Neuronal stem cell (in vitro differentiated cells): ENCODE measurements at regions not wholly inside any gene's neighbourhood (a gene's known extent, or its start where the extent isn't known, plus 50 kb on each side); places are given as distances from the start of the nearest gene placed in this dataset.

Experiments
- DNase-seq: peaks from one replicate; pipeline ENCODE4 v3.0.0-alpha.2; 2013; ENCODE audit warnings: low spot score
- H2AFZ ChIP-seq: one replicate; pipeline ENCODE4 v1.6.1; 2013; ENCODE audit warnings: mild to moderate bottlenecking, low read length, inconsistent platforms
- H2AK5ac ChIP-seq: 2 replicates; pipeline ENCODE4 v1.6.1; 2013; ENCODE audit warnings: low read depth, mild to moderate bottlenecking, inconsistent platforms, low read length, moderate library complexity, mixed read lengths
- H2BK120ac ChIP-seq: 2 replicates; pipeline ENCODE4 v1.6.1; 2013; ENCODE audit warnings: low read depth, mild to moderate bottlenecking, inconsistent platforms, low read length, moderate library complexity, mixed read lengths
- H2BK12ac ChIP-seq: one replicate; pipeline ENCODE4 v1.6.1; 2013; ENCODE audit warnings: low read length, inconsistent platforms
- H2BK15ac ChIP-seq: 2 replicates; pipeline ENCODE4 v1.6.1; 2013; ENCODE audit warnings: mild to moderate bottlenecking, low read length, inconsistent platforms, mixed read lengths
- H2BK5ac ChIP-seq: one replicate; pipeline ENCODE4 v1.6.1; 2013; ENCODE audit warnings: inconsistent platforms, mild to moderate bottlenecking, low read length, moderate library complexity
- H3K14ac ChIP-seq: one replicate; pipeline ENCODE4 v1.6.1; 2013; ENCODE audit warnings: low read length, inconsistent platforms
- H3K18ac ChIP-seq: 2 replicates; pipeline ENCODE4 v1.6.1; 2013; ENCODE audit warnings: low read length, inconsistent platforms
- H3K23ac ChIP-seq: 2 replicates; pipeline ENCODE4 v1.6.1; 2013; ENCODE audit warnings: low read depth, mild to moderate bottlenecking, mixed read lengths, low read length, inconsistent platforms; ENCODE audit not compliant: poor library complexity
- H3K27ac ChIP-seq: replicated peaks from 3 replicates; pipeline ENCODE4 v1.5.1; 2013; ENCODE audit warnings: low read length, inconsistent platforms
- H3K27me3 ChIP-seq, 3 experiments: 2 replicates each; pipeline ENCODE4 v1.6.1; 2013; ENCODE audit warnings: low read length in 3 of 3, mild to moderate bottlenecking in 2 of 3, inconsistent platforms in 1 of 3, low read depth in 1 of 3, mixed read lengths in 1 of 3, moderate library complexity in 1 of 3; ENCODE audit not compliant: control insufficient read depth in 3 of 3, insufficient read depth in 3 of 3
- H3K36me3 ChIP-seq, 2 donors: replicated peaks in 1 of 2; 2 replicates each; pipeline ENCODE4 v1.6.1; 2013; ENCODE audit warnings: low read length in 2 of 2; ENCODE audit not compliant: control insufficient read depth in 2 of 2, insufficient read depth in 2 of 2
- H3K4ac ChIP-seq: 2 replicates; pipeline ENCODE4 v1.6.1; 2013; ENCODE audit warnings: inconsistent platforms, mild to moderate bottlenecking, low read length, moderate library complexity
- H3K4me1 ChIP-seq, 2 donors: 1 replicate in 1 of 2; 2 replicates in 1 of 2; pipeline ENCODE4 v1.6.1; 2013; ENCODE audit warnings: low read length in 2 of 2, low read depth in 1 of 2; ENCODE audit not compliant: control insufficient read depth in 2 of 2, insufficient read depth in 1 of 2
- H3K4me2 ChIP-seq: one replicate; pipeline ENCODE4 v1.6.1; 2013; ENCODE audit warnings: mild to moderate bottlenecking, low read length, inconsistent platforms; ENCODE audit not compliant: insufficient read depth, poor library complexity, severe bottlenecking
- H3K4me3 ChIP-seq, 2 donors: 2 replicates each; pipeline ENCODE4 v1.5.1; 2013; ENCODE audit warnings: low read length in 2 of 2, mild to moderate bottlenecking in 2 of 2, inconsistent platforms in 1 of 2, moderate library complexity in 1 of 2
- H3K79me1 ChIP-seq: one replicate; pipeline ENCODE4 v1.6.1; 2013; ENCODE audit warnings: low read depth, mild to moderate bottlenecking, inconsistent platforms, low read length, moderate library complexity
- H3K9ac ChIP-seq: one replicate; pipeline ENCODE4 v1.6.1; 2013; ENCODE audit warnings: mild to moderate bottlenecking, low read depth, low read length, inconsistent platforms; ENCODE audit not compliant: poor library complexity
- H3K9me3 ChIP-seq, 2 donors: replicated peaks in 1 of 2; 2 replicates each; pipeline versions ENCODE3 to v1.6.1; 2013; ENCODE audit warnings: low read length in 2 of 2, mild to moderate bottlenecking in 2 of 2, inconsistent platforms in 1 of 2, low read depth in 1 of 2, mixed read lengths in 1 of 2, moderate library complexity in 1 of 2; ENCODE audit not compliant: control insufficient read depth in 2 of 2, insufficient read depth in 1 of 2
- H4K8ac ChIP-seq: one replicate; pipeline ENCODE4 v1.6.1; 2013; ENCODE audit warnings: low read depth, mild to moderate bottlenecking, inconsistent platforms, low read length, moderate library complexity
- H4K91ac ChIP-seq: one replicate; pipeline ENCODE4 v1.6.1; 2013; ENCODE audit warnings: low read length, low read depth, mild to moderate bottlenecking, inconsistent platforms; ENCODE audit not compliant: poor library complexity
- WGBS, 2 donors: extraction: QIAGEN DNeasy Blood & Tissue Kit; methylation state at CpG; one replicate each; pipeline ENCODE4 v1.1.7; 2013; ENCODE audit warnings: missing lambda C conversion rate in 2 of 2, mixed read lengths in 1 of 2; ENCODE audit not compliant: insufficient read length in 2 of 2, insufficient replicate concordance in 1 of 2; ENCODE audit errors: extremely low coverage in 2 of 2; 5-methylcytosine and 5-hydroxymethylcytosine counted together

DNA sequence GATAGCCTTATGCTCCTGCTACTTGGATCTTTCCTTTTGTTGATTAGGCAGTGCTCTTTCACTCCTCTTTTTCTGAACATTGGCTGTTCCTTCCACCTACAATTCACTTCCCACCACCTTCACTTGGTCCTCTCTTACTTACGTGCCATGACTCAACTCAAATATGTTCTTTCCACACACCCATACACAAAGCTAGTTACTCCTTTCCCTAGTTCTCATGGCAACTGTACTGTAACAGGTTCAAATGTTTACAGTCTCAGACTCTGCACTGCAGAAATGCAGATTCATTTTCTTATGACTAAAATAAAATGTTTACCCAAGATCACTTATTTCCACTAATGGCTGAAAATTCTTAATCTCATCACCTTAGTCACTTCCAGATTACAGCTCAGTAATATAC, 174.0 kb upstream of the TSHZ2 start:
- no CpG with 5 or more reads among the region's 1 CpG for WGBS, 2 donors
- Histone ChIP-seq H3K18ac (no peak overlapping the region), H2BK5ac (no peak overlapping the region), H3K4me3 (no peak overlapping the region), H3K36me3 (no peaks in the 10 kb centered on the region), H2AFZ (no peak overlapping the region), H3K27ac (no peak overlapping the region), H3K23ac (no peak overlapping the region), H2AK5ac (no peak overlapping the region), H3K4me1 (no peaks in the 10 kb centered on the region), H3K14ac (no peak overlapping the region), H2BK15ac (no peak overlapping the region), H4K8ac (no peak overlapping the region), H3K9me3 (no peaks in the 10 kb centered on the region), H2BK120ac (no peak overlapping the region), H3K4ac (no peak overlapping the region), H3K9ac (no peak overlapping the region), H3K27me3 (peaks cover 0 to 4% (median 0%) of the 10 kb centered on the region in 3 experiments), H2BK12ac (no peak overlapping the region), H3K4me2 (no peak overlapping the region), H4K91ac (no peak overlapping the region), H3K79me1 (no peaks in the 10 kb centered on the region)
- DNase-seq: no peak

DNA sequence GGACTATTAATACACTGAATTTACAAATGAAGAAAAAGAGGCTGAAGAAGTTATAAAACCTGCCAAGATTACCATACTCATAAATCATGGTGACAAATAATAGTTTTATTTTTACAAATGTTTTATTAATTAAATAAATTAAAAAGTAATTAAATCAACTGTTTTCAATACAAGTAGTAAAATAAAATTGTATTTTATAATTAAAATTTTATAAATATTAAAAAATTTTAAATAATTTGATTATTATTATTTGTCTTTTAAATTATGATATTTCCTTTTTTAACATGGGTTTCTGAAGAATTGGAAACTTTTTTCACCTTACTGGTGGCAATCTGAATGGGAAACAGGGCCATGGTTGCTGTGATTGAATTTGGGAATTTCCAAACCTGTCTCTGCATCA, 177.3 kb upstream of the TSHZ2 start:
- Histone ChIP-seq H3K9me3 (no peaks in the 10 kb centered on the region), H3K9ac (no peak overlapping the region)
- DNase-seq: no peak

DNA sequence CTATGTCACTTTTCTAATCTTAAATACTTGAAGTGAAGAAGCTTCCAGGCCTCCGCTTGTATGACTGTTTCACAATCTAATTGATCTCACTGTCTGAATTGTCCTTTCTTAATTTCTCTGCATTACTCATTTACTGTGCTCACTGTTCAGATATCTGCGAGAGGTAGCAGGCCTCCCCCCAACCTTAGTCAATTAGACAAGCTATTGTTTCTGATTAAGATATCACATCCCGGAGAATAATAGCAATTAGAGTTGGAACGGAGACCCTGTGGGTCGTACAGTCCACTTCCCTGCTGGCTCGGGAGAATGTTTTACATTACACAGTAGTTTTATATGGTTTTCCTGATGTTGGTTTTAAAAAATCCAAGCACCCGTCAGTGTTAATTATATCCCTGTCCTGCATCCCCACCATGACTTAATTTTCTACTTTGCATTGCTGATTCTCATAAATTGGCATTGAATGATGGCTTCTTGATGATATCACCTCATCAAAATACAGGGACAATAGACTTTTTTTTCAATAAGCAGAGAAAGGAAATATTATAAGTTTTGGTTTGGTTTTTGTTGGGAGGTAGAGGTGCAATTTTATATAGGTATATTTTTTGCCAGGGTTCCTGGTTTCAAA, 178.7 kb upstream of the TSHZ2 start:
- Histone ChIP-seq H3K4ac (no peak overlapping the region), H3K79me1 (no peaks in the 10 kb centered on the region), H3K4me1 (no peaks in the 10 kb centered on the region), H2BK12ac (no peak overlapping the region), H3K27ac (no peak overlapping the region), H3K4me2 (no peak overlapping the region), H2BK15ac (no peak overlapping the region), H2BK120ac (no peak overlapping the region), H3K9ac (no peak overlapping the region), H2AK5ac (no peak overlapping the region), H3K23ac (no peak overlapping the region), H2AFZ (no peak overlapping the region), H2BK5ac (no peak overlapping the region), H3K27me3 (peaks cover 0 to 4% (median 0%) of the 10 kb centered on the region in 3 experiments), H4K91ac (no peak overlapping the region), H3K36me3 (no peaks in the 10 kb centered on the region), H3K14ac (no peak overlapping the region), H4K8ac (no peak overlapping the region), H3K18ac (no peak overlapping the region), H3K4me3 (no peak overlapping the region), H3K9me3 (no peaks in the 10 kb centered on the region)
- no CpG with 5 or more reads among the region's 7 CpGs for WGBS, 2 donors
- no peak for DNase-seq

More for the DNA sequence above, 177.3 kb upstream of the TSHZ2 start:
- Histone ChIP-seq H2AFZ (no peak overlapping the region), H3K36me3 (no peaks in the 10 kb centered on the region), H4K8ac (no peak overlapping the region), H2BK5ac (no peak overlapping the region), H3K18ac (no peak overlapping the region), H3K4me1 (no peaks in the 10 kb centered on the region), H3K23ac (no peak overlapping the region), H4K91ac (no peak overlapping the region), H2AK5ac (no peak overlapping the region), H3K4me2 (no peak overlapping the region), H2BK120ac (no peak overlapping the region), H2BK12ac (no peak overlapping the region), H3K79me1 (no peaks in the 10 kb centered on the region), H3K4ac (no peak overlapping the region), H3K14ac (no peak overlapping the region), H3K27ac (no peak overlapping the region), H3K27me3 (peaks cover 0 to 4% (median 0%) of the 10 kb centered on the region in 3 experiments), H2BK15ac (no peak overlapping the region), H3K4me3 (no peak overlapping the region)

DNA sequence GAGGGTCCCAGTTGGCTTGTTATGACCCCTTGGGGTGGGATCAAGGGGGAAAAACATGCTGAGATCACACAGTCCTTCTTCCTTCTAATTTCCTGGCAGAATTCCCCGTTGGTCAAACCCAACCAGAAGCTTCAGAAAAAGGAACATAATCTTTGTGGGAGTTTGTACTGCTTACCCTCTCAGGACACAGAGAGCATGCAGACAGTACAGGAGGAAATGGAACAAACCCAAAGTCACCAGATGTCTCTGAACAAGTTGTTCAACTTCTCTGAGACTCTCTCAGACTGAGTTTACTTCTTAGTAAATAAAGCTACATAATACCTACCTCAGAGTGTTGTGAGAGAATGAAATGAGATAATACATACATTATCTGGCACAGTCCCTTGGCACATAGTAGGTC, 181.1 kb upstream of the TSHZ2 start:
- Histone ChIP-seq H4K8ac (no peak overlapping the region), H3K27ac (no peak overlapping the region), H3K27me3 (peaks cover 0 to 3% (median 0%) of the 10 kb centered on the region in 3 experiments), H3K79me1 (no peaks in the 10 kb centered on the region), H2BK5ac (no peak overlapping the region), H2AK5ac (no peak overlapping the region), H3K4me2 (no peak overlapping the region), H3K4me3 (no peak overlapping the region), H3K18ac (no peak overlapping the region), H2AFZ (no peak overlapping the region), H3K4ac (no peak overlapping the region), H3K23ac (no peak overlapping the region), H3K4me1 (no peaks in the 10 kb centered on the region), H3K9me3 (no peaks in the 10 kb centered on the region), H3K9ac (no peak overlapping the region), H3K36me3 (no peaks in the 10 kb centered on the region), H3K14ac (no peak overlapping the region), H2BK15ac (no peak overlapping the region), H2BK120ac (no peak overlapping the region), H2BK12ac (no peak overlapping the region), H4K91ac (no peak overlapping the region)
- no CpG with 5 or more reads among the region's 1 CpG for WGBS, 2 donors
- DNase-seq: no peak
